ENCODE measurements at regions not wholly inside any gene's neighbourhood (a gene's known extent, or its start where the extent isn't known, plus 50 kb on each side); places are given as distances from the start of the nearest gene placed in this dataset.

DNA sequence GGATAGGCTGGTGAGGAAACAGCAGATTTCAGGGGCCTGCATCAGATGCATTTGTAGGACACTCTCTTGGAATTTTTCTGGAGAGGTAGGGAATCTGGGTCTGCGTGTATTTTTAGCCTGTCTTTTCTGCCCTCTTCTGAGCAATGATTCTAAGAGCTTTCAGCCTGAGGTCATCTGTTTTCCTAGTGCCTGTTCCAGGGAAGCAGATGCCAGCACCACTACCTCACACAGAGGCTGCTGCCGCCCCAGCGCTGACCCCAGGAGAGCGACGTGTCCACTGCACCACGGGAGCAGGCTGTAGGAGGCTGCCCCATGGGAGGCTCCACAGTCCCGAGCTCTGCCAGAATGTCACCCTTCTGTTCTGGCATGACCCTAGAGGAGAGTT is 316.5 kb downstream of the CYP26B1 start (continued):
- TF ChIP-seq, protein P1, sequence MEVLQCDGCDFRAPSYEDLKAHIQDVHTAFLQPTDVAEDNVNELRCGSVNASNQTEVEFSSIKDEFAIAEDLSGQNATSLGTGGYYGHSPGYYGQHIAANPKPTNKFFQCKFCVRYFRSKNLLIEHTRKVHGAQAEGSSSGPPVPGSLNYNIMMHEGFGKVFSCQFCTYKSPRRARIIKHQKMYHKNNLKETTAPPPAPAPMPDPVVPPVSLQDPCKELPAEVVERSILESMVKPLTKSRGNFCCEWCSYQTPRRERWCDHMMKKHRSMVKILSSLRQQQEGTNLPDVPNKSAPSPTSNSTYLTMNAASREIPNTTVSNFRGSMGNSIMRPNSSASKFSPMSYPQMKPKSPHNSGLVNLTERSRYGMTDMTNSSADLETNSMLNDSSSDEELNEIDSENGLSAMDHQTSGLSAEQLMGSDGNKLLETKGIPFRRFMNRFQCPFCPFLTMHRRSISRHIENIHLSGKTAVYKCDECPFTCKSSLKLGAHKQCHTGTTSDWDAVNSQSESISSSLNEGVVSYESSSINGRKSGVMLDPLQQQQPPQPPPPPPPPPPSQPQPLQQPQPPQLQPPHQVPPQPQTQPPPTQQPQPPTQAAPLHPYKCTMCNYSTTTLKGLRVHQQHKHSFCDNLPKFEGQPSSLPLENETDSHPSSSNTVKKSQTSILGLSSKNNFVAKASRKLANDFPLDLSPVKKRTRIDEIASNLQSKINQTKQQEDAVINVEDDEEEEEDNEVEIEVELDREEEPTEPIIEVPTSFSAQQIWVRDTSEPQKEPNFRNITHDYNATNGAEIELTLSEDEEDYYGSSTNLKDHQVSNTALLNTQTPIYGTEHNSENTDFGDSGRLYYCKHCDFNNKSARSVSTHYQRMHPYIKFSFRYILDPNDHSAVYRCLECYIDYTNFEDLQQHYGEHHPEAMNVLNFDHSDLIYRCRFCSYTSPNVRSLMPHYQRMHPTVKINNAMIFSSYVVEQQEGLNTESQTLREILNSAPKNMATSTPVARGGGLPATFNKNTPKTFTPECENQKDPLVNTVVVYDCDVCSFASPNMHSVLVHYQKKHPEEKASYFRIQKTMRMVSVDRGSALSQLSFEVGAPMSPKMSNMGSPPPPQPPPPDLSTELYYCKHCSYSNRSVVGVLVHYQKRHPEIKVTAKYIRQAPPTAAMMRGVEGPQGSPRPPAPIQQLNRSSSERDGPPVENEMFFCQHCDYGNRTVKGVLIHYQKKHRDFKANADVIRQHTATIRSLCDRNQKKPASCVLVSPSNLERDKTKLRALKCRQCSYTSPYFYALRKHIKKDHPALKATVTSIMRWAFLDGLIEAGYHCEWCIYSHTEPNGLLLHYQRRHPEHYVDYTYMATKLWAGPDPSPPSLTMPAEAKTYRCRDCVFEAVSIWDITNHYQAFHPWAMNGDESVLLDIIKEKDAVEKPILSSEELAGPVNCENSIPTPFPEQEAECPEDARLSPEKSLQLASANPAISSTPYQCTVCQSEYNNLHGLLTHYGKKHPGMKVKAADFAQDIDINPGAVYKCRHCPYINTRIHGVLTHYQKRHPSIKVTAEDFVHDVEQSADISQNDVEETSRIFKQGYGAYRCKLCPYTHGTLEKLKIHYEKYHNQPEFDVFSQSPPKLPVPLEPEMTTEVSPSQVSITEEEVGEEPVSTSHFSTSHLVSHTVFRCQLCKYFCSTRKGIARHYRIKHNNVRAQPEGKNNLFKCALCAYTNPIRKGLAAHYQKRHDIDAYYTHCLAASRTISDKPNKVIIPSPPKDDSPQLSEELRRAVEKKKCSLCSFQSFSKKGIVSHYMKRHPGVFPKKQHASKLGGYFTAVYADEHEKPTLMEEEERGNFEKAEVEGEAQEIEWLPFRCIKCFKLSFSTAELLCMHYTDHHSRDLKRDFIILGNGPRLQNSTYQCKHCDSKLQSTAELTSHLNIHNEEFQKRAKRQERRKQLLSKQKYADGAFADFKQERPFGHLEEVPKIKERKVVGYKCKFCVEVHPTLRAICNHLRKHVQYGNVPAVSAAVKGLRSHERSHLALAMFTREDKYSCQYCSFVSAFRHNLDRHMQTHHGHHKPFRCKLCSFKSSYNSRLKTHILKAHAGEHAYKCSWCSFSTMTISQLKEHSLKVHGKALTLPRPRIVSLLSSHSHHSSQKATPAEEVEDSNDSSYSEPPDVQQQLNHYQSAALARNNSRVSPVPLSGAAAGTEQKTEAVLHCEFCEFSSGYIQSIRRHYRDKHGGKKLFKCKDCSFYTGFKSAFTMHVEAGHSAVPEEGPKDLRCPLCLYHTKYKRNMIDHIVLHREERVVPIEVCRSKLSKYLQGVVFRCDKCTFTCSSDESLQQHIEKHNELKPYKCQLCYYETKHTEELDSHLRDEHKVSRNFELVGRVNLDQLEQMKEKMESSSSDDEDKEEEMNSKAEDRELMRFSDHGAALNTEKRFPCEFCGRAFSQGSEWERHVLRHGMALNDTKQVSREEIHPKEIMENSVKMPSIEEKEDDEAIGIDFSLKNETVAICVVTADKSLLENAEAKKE (CRISPR knock-in tag; IDR thresholded peaks at IDR 0.05) = no peak
- TF ChIP-seq, protein P2, sequence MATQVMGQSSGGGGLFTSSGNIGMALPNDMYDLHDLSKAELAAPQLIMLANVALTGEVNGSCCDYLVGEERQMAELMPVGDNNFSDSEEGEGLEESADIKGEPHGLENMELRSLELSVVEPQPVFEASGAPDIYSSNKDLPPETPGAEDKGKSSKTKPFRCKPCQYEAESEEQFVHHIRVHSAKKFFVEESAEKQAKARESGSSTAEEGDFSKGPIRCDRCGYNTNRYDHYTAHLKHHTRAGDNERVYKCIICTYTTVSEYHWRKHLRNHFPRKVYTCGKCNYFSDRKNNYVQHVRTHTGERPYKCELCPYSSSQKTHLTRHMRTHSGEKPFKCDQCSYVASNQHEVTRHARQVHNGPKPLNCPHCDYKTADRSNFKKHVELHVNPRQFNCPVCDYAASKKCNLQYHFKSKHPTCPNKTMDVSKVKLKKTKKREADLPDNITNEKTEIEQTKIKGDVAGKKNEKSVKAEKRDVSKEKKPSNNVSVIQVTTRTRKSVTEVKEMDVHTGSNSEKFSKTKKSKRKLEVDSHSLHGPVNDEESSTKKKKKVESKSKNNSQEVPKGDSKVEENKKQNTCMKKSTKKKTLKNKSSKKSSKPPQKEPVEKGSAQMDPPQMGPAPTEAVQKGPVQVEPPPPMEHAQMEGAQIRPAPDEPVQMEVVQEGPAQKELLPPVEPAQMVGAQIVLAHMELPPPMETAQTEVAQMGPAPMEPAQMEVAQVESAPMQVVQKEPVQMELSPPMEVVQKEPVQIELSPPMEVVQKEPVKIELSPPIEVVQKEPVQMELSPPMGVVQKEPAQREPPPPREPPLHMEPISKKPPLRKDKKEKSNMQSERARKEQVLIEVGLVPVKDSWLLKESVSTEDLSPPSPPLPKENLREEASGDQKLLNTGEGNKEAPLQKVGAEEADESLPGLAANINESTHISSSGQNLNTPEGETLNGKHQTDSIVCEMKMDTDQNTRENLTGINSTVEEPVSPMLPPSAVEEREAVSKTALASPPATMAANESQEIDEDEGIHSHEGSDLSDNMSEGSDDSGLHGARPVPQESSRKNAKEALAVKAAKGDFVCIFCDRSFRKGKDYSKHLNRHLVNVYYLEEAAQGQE (IDR thresholded peaks at IDR 0.05; ENCODE audit: unreplicated experiment) = no peak
- TF ChIP-seq EZH2 (IDR thresholded peaks at IDR 0.05; ENCODE audit: low read depth, unreplicated experiment) (no peak), CREB1 (CRISPR knock-in tag; IDR thresholded peaks at IDR 0.05; ENCODE audit: low read depth) (no peak), STAT1 (IDR thresholded peaks at IDR 0.05; ENCODE audit: unreplicated experiment) (no peak), ZNF331 (CRISPR knock-in tag; IDR thresholded peaks at IDR 0.05; ENCODE audit: low read depth) (no peak), POLR2AphosphoS5 (IDR thresholded peaks at IDR 0.05; ENCODE audit: low read depth) (no peak)
